Activated naive CD8-positive, alpha-beta T cell treated with anti-CD3 and anti-CD28 coated beads for 36 hours (primary cell): ENCODE measurements at regions not wholly inside any gene's neighbourhood (a gene's known extent, or its start where the extent isn't known, plus 50 kb on each side); places are given as distances from the start of the nearest gene placed in this dataset.
"Not testable (repeated sequence)": the region's sequence is repeated elsewhere in the genome, so short reads cannot be mapped to it uniquely, and the experiment has no call there.

Source experiments
- DNase-seq: peaks from one replicate; pipeline ENCODE4 v3.0.0; 2021
- H3K27ac Mint-ChIP-seq: one replicate; pipeline ENCODE4 v1.8.0; 2022; ENCODE audit warnings: mild to moderate bottlenecking, moderate library complexity, mixed read lengths
- H3K27me3 Mint-ChIP-seq: one replicate; pipeline ENCODE4 v1.8.0; 2022; ENCODE audit warnings: mild to moderate bottlenecking, mixed read lengths
- H3K36me3 Mint-ChIP-seq: one replicate; pipeline ENCODE4 v1.8.0; 2021; ENCODE audit warnings: mild to moderate bottlenecking, mixed read lengths
- H3K4me1 Mint-ChIP-seq: one replicate; pipeline ENCODE4 v1.8.0; 2021; ENCODE audit warnings: mixed read lengths
- H3K4me3 Mint-ChIP-seq: one replicate; pipeline ENCODE4 v1.8.0; 2022; ENCODE audit warnings: mild to moderate bottlenecking, moderate library complexity, mixed read lengths
- H3K9me3 Mint-ChIP-seq: one replicate; pipeline ENCODE4 v1.8.0; 2022; ENCODE audit warnings: mixed read lengths

DNA sequence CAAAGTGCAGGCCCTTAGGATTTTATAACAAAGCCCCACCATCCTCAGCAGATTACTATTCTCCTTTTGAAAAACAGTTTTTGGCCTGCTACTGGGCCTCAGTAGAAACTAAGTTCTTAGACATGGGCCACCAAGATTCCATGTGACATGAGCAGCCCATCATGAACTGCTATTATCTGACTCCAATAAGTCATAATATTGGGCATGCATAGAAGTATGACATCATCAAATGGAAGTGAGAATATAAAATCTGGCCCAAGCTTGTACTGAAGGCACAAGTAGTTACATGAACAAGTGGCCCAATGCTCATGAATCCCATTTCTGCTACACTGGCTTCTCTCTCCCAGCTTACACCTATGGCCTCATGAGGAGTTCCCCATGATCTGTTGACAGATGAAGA is 404.8 kb downstream of the EPHA5 start:
- Mint-ChIP-seq H3K36me3 (no peaks in the 10 kb centered on the region), H3K27ac (no peak overlapping the region), H3K4me3 (no peak overlapping the region), H3K4me1 (no peaks in the 10 kb centered on the region), H3K27me3 (no peaks in the 10 kb centered on the region), H3K9me3 (peaks cover 2% of the 10 kb centered on the region)
- no peak for DNase-seq

DNA sequence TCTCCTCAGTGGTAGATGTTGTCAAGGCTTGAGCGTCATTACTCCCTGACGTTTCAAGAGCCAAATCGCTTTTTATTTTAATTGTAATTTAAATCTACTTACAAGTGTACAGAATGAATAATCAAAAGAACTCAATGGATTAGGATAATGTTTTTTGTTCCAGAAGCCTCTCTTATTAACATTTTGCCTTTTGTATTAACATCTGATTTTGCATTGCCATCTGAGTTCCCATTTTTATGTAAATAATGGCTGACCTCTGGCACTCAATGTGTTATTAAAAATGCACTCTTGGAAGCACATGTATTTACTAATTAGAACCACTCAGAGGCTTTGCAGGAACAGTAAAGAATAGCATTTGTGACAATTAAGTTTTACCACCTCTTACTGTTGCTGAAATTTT is 411.0 kb downstream of the EPHA5 start:
- Mint-ChIP-seq H3K9me3 (no peaks in the 10 kb centered on the region), H3K27ac (no peak overlapping the region), H3K4me3 (no peak overlapping the region), H3K4me1 (no peaks in the 10 kb centered on the region), H3K36me3 (no peaks in the 10 kb centered on the region), H3K27me3 (no peaks in the 10 kb centered on the region)
- no peak for DNase-seq

DNA sequence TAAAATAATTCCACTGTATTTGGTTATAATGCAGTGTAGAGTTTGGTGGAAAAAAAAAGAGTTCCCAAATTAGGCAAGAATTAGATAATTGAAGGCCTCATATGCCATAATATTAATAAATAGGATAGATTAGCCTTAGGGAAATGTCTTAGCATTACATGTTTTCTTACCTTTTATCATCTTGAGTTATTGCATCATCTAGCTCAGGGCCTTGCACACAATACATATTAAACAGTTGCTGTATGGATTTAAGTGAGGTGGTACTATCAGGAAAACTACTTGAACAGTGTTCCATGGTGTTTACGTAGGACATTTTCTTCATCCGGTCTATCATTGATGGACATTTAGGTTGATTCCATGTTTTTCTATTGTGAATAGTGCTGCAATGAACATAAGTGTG is 419.4 kb downstream of the EPHA5 start:
- Mint-ChIP-seq H3K27me3 (no peaks in the 10 kb centered on the region), H3K27ac (no peak overlapping the region), H3K4me1 (no peaks in the 10 kb centered on the region)

DNA sequence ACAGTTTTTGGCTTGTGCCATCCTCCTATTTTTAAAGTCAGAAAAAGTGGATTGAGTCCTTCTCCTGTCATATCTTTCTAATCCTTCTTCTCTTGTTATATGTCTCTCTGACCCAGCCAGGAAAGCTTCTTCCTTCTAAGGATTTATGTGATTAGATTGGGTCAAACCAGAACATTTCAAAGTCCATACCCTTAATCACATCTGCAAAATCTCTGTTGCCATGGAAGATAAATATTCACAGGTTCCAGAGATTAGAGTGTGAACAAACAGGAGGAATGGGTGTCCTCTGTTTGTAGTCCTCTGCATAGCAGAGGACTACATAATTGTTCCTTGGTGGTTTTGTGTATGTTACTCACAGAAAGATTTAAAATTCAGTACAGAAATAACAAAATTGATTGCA is 421.2 kb downstream of the EPHA5 start:
- DNase-seq = no peak
- H3K4me1 Mint-ChIP-seq = no peaks in the 10 kb centered on the region
- H3K27ac Mint-ChIP-seq = no peak overlapping the region
- no peak overlapping the region for H3K4me3 Mint-ChIP-seq
- H3K36me3 Mint-ChIP-seq = no peaks in the 10 kb centered on the region
- peaks cover 2% of the 10 kb centered on the region for H3K9me3 Mint-ChIP-seq
- no peaks in the 10 kb centered on the region for H3K27me3 Mint-ChIP-seq

More for the DNA sequence above, 419.4 kb downstream of the EPHA5 start:
- DNase-seq = no peak
- Mint-ChIP-seq H3K36me3 (no peaks in the 10 kb centered on the region), H3K4me3 (no peak overlapping the region), H3K9me3 (peaks cover 2% of the 10 kb centered on the region)

DNA sequence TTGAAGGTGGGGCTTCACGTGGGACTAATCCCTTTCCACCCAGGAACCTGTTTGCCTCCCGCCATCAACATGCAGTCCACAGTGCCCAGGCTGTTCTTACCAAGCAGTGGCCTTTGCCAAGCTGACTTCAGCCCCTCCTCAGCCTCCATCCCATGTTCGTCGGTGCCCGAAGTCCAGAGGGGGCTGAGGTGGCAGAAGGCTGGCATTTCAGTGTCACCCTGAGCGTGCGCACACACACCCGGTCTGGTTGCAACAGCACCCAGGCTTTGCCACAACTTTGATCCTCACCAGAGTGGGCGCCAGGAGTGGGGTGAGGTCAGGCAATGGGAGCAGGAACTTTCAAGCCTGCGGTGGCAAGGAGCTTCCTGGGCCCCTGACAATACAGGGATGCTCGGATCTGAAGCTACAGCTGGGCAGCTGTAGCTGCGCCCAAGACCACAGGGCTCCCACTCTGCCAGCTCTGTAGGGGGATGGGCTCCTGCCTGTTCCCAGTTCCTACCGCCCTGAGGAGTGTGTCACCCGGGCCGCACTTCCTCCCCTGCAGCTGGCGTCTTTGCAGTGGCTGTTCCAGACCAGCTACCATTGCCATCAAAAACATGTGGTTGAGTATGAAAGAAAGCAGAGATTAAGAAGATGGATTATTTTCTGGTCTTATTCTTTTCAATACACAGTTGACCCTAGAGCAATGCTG is 428.0 kb downstream of the EPHA5 start:
- Mint-ChIP-seq H3K4me1 (no peaks in the 10 kb centered on the region), H3K27me3 (no peaks in the 10 kb centered on the region), H3K36me3 (no peaks in the 10 kb centered on the region), H3K27ac (no peak overlapping the region), H3K9me3 (peaks cover 2% of the 10 kb centered on the region), H3K4me3 (no peak overlapping the region)
- DNase-seq = no peak

DNA sequence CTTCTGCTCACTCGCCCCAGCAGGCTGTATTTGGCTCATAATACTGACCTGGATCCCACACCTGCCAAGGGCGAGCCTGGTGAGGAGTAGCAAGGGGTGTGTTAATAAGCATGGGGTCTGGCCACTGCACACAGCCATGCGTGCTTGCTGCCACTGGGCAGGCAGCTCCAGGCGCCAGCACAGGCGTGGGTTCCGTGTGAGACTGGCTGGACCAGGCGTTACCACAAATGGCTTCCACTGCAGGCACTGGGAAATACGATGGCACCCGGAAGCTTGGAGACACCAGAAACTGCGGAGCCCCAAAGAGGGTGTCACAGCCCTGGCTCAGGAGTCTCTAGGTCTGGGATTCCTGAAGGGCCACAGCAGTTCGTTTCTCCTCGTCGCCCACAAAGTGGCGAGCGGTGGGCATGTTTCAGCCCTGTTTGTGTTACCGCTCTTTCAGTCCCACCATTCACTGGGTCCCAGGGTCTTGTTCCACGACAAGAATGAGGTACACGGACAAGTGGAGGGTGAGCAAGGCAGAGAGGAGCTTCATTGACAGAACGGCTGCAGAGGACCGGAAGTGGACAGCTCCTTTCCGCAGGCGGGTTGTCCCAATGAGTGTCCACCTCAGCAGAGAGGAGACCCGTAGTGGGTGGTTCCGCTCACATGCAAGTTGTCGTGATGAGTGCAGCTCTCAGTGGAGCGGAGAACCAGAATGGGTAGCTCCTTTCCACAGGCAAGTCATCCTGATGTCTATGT is 428.9 kb downstream of the EPHA5 start:
- H3K4me1 Mint-ChIP-seq = no peaks in the 10 kb centered on the region
- H3K27ac Mint-ChIP-seq = no peak overlapping the region
- no peaks in the 10 kb centered on the region for H3K27me3 Mint-ChIP-seq
- H3K36me3 Mint-ChIP-seq = no peaks in the 10 kb centered on the region
- no peak overlapping the region for H3K4me3 Mint-ChIP-seq
- DNase-seq = no peak
- peaks cover 2% of the 10 kb centered on the region for H3K9me3 Mint-ChIP-seq

DNA sequence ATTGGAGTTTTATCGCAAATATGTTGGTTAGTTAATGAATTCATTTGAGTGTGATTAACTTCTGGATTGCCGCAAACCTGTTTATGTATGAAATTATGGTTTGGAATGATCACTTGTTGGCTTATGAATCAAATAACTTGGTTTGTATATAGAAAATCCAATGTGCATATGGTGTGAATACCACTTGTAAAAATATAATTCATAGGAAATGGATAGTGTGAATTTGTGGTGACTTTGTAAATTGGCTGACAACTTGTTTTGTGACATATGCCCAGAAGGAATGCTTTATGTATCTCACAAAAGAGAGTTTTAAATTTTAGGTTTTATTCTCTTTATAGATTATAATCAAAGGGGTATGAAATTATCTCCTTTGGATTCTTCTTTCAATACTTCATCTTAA is 436.2 kb downstream of the EPHA5 start:
- Mint-ChIP-seq H3K36me3 (no peaks in the 10 kb centered on the region), H3K9me3 (peaks cover 2% of the 10 kb centered on the region), H3K4me1 (no peaks in the 10 kb centered on the region), H3K4me3 (no peak overlapping the region), H3K27me3 (no peaks in the 10 kb centered on the region), H3K27ac (no peak overlapping the region)
- DNase-seq = no peak

DNA sequence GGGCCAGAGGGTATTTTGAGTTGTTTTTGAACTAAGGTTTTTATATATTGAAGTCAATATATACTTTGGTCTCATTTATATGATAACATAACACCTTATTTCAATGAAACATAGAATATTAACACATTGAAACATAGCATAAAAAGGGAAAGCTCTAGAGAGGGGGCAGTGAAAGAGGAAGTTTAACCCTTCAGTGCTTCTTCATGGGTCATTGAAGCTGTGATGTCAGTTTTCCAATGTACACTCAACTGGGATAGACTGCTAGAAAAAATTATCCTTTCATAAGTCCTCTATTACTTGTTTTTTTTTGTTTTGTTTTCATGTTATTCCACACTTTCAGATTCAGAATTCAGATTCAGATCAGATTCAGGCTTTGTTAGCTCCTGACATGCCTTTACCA is 442.7 kb downstream of the EPHA5 start:
- no peak overlapping the region for H3K4me3 Mint-ChIP-seq
- no peaks in the 10 kb centered on the region for H3K27me3 Mint-ChIP-seq
- no peaks in the 10 kb centered on the region for H3K4me1 Mint-ChIP-seq

DNA sequence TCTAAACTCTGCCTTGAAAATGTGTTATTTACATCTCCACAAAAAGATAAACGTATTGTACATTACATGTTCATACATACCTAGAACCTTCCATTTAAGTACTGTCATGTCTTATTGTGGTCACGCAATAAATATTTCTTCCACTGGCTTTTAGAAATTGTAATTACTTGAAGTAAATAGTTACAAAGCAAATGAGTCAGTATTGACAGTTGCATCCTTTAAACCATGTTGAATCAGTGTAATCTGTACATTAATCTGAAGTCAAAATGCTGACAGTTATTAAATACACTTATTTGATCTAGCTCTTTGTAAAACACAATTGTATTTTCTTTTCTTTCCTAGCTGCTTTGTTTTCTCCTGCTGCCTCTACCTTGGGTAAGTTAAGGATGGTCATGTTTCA is 446.7 kb downstream of the EPHA5 start:
- H3K27ac Mint-ChIP-seq = no peak overlapping the region
- H3K9me3 Mint-ChIP-seq = peaks cover 9% of the 10 kb centered on the region
- no peaks in the 10 kb centered on the region for H3K36me3 Mint-ChIP-seq
- H3K4me3 Mint-ChIP-seq = no peak overlapping the region
- no peak for DNase-seq
- H3K4me1 Mint-ChIP-seq = no peaks in the 10 kb centered on the region
- H3K27me3 Mint-ChIP-seq = no peaks in the 10 kb centered on the region

More for the DNA sequence above, 442.7 kb downstream of the EPHA5 start:
- Mint-ChIP-seq H3K9me3 (peaks cover 4% of the 10 kb centered on the region), H3K27ac (no peak overlapping the region), H3K36me3 (no peaks in the 10 kb centered on the region)
- DNase-seq = no peak

DNA sequence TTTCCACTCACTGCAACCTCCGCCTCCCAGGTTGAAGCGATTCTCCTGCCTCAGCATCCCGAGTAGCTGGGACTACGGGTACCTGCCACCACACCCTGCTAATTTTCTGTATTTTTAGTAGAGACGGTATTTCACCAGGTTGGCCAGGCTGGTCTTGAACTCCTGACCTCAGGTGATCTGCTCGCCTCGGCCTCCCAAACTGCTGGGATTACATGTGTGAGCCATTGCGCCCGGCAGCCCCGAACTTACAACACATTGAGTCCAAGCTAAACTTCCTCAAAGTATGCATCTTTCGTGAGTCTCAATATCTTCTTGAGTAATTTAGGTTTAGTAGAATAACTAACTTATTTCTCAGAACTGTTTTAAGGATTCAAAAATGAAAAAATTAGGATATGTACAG is 447.2 kb downstream of the EPHA5 start:
- not testable (repeated sequence) for H3K9me3 Mint-ChIP-seq, H3K27me3 Mint-ChIP-seq, H3K4me3 Mint-ChIP-seq, H3K36me3 Mint-ChIP-seq, H3K4me1 Mint-ChIP-seq, H3K27ac Mint-ChIP-seq, DNase-seq

DNA sequence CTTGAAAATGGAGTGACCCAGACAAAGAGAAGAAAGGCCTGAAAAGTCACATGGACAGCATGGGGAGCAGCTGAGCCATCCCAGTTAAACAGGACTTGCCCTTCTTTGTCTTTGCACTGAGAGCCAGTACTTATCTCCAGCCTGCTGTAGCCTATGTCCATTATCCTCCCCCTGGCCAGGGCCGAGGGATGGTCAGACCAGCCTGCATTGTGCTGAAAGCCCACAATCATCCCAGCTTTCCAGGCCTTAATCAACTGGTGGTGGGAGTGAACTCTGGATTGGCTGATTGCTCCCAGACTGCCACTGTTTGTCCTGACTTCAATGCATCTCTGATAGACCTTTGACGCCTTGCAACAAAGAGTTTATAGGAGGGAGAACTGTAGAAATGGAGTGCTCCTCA is 453.1 kb downstream of the EPHA5 start:
- Mint-ChIP-seq H3K9me3 (peaks cover 4% of the 10 kb centered on the region), H3K36me3 (no peaks in the 10 kb centered on the region), H3K4me1 (no peaks in the 10 kb centered on the region), H3K4me3 (no peak overlapping the region), H3K27ac (no peak overlapping the region), H3K27me3 (no peaks in the 10 kb centered on the region)
- DNase-seq = no peak

DNA sequence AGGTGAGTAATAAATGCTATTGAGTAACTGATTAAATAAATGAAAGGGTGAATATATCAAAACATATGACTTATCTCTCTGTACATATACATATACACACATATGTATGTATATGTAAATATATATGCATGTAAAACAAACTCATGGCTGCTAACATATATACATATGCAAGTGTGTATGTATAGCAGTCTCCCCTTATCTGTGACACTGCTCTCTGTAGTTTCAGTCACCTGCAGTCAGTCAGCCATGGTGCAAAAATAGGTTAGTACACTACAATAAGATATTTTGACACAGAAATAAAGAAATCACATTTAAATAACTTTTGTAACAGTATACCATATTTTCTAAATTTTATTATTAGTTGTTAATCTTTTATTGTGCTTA is 467.4 kb downstream of the EPHA5 start:
- Mint-ChIP-seq H3K36me3 (no peaks in the 10 kb centered on the region), H3K27me3 (no peaks in the 10 kb centered on the region), H3K4me1 (no peaks in the 10 kb centered on the region), H3K27ac (no peak overlapping the region), H3K9me3 (no peaks in the 10 kb centered on the region), H3K4me3 (no peak overlapping the region)
- no peak for DNase-seq

DNA sequence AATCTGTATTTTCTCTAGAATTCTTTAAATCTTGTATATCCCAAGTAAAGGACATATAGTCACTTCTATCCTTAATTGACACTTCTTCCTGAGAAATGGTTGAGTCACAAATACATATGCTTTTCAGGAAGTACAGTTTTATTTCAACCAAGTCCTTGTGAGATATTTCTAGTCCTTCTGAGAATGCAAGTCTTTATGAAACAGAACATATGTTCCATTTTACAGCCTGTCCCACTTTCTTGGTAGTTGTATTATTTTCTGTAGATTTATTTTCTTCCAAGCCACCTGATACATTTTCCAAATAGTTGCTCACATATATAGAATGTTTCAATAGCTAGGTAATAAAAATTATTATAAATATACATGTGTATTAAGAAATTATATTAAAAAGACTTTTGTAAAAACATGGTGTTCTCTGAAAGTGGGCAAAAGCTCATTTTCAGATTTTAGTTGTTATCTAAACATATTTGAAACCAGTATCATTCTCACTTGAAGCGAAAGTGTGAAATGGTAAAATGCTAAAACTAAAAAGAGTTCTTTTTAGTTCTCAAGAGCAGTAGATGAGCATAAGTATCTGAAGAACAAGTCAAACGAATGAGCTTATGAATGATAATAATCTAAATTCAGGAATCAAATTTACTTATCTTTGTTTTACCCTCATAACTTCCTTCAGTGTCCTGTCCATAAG is 468.0 kb downstream of the EPHA5 start:
- H3K9me3 Mint-ChIP-seq = no peaks in the 10 kb centered on the region
- no peaks in the 10 kb centered on the region for H3K36me3 Mint-ChIP-seq
- H3K4me1 Mint-ChIP-seq = no peaks in the 10 kb centered on the region
- no peaks in the 10 kb centered on the region for H3K27me3 Mint-ChIP-seq
- no peak overlapping the region for H3K27ac Mint-ChIP-seq
- H3K4me3 Mint-ChIP-seq = no peak overlapping the region
- DNase-seq = no peak

DNA sequence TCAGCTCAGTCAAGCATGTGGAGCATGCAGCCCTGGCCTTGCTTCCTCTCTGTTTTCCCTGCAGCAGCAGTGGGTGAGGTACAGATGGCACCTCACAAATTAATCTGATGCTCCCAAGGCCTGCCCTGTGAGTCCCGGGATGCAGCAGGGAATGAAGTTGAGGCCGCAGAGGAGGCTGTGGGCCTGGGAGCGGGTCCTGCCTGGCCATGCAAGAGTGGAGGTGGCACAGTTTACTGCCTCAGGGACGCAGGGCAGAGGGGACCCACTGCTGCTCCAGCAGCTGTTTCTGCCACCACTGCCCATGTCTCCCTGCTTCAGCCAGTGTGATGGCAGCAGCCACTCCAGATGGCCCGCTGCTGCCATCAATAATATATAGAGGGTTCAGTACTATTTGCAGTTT is 474.6 kb downstream of the EPHA5 start:
- no peaks in the 10 kb centered on the region for H3K27me3 Mint-ChIP-seq
- no peaks in the 10 kb centered on the region for H3K4me1 Mint-ChIP-seq
- peaks cover 2% of the 10 kb centered on the region for H3K9me3 Mint-ChIP-seq
- no peak for DNase-seq
- no peaks in the 10 kb centered on the region for H3K36me3 Mint-ChIP-seq
- H3K4me3 Mint-ChIP-seq = no peak overlapping the region
- no peak overlapping the region for H3K27ac Mint-ChIP-seq

DNA sequence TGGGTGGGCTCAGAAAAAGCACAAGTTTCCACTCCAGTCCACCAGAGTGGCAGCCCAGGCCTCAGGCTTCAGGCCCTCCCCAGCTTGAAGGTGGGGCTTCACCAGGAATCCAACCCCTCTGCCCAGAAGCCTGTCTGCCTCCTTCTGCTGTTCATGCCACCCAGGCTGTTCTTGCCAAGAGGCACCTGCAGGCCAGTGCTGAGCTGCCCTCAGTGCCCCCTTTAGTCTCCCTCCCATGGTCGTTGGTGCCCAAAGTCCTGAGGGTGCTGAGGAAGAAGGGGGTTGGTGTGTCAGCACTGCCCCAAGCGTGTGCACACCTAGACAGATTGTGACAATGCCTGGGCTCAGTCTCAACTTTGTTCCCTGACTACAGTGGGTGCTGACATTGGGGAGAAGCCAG is 475.3 kb downstream of the EPHA5 start:
- Mint-ChIP-seq H3K27me3 (no peaks in the 10 kb centered on the region), H3K4me3 (no peak overlapping the region), H3K36me3 (no peaks in the 10 kb centered on the region)

DNA sequence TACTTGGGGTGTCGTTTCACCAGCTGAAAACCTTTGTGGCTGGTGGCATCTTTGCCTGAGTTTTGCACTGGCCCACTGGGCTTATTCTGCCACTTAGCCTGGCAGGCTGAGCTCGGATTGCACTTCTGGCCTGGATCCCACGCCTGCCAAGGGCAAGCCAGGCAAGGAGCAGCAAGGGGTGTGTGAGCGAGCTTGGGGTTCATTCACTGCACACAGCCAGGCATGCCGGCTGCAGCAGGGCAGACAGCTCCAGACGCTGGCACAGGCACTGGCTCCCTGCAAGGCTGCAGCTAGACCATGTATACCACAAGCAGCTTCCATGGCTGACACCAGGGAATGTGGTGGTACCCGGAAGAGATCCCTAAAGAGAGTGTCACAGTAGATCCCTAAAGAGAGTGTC is 476.3 kb downstream of the EPHA5 start:
- no peak overlapping the region for H3K27ac Mint-ChIP-seq
- H3K9me3 Mint-ChIP-seq = peaks cover 2% of the 10 kb centered on the region
- DNase-seq = no peak
- no peaks in the 10 kb centered on the region for H3K27me3 Mint-ChIP-seq
- H3K4me1 Mint-ChIP-seq = no peaks in the 10 kb centered on the region
- H3K4me3 Mint-ChIP-seq = no peak overlapping the region
- H3K36me3 Mint-ChIP-seq = no peaks in the 10 kb centered on the region

More for the DNA sequence above, 475.3 kb downstream of the EPHA5 start:
- H3K4me1 Mint-ChIP-seq = no peaks in the 10 kb centered on the region
- no peak overlapping the region for H3K27ac Mint-ChIP-seq
- DNase-seq = no peak
- peaks cover 2% of the 10 kb centered on the region for H3K9me3 Mint-ChIP-seq
